HS-27A (cell line): ENCODE measurements at regions not wholly inside any gene's neighbourhood (a gene's known extent, or its start where the extent isn't known, plus 50 kb on each side); places are given as distances from the start of the nearest gene placed in this dataset.
"Not testable (repeated sequence)": the region's sequence is repeated elsewhere in the genome, so short reads cannot be mapped to it uniquely, and the experiment has no call there.

Experiments
- DNase-seq: peaks from one replicate; pipeline ENCODE4 v3.0.0-alpha.2; 2012; ENCODE audit warnings: low read depth, missing footprints

- DNase-seq = no peak
These were observed 57.5 kb upstream of the PLPPR5 start for GRCh38 chr1:99062192-99062591.

GRCh38 chr1:99069146-99069545, 64.5 kb upstream of the PLPPR5 start:
- DNase-seq = no peak

GRCh38 chr1:99078529-99078928, 73.9 kb upstream of the PLPPR5 start:
- not testable (repeated sequence) for DNase-seq

GRCh38 chr1:99082366-99082765, 77.7 kb upstream of the PLPPR5 start:
- no peak for DNase-seq

GRCh38 chr1:99083338-99083737, 78.7 kb upstream of the PLPPR5 start:
- DNase-seq = no peak

- DNase-seq = no peak
These were observed 79.9 kb upstream of the PLPPR5 start for GRCh38 chr1:99084562-99084961.

- DNase-seq = no peak
These were observed 81.4 kb upstream of the PLPPR5 start for GRCh38 chr1:99086057-99086456.

- DNase-seq = no peak
These were observed 93.9 kb upstream of the PLPPR5 start for GRCh38 chr1:99098589-99098988.

- no peak for DNase-seq
These were observed 101.6 kb upstream of the PLPPR5 start for GRCh38 chr1:99106274-99106673.

GRCh38 chr1:99107680-99108079, 103.0 kb upstream of the PLPPR5 start:
- no peak for DNase-seq

GRCh38 chr1:99110140-99111041, 105.7 kb upstream of the PLPPR5 start:
- DNase-seq = no peak

GRCh38 chr1:99115231-99115630, 110.6 kb upstream of the PLPPR5 start:
- no peak for DNase-seq

- DNase-seq = no peak
These were observed 114.5 kb upstream of the PLPPR5 start for GRCh38 chr1:99119188-99119587.

GRCh38 chr1:99122039-99122438, 117.4 kb upstream of the PLPPR5 start:
- no peak for DNase-seq

GRCh38 chr1:99123936-99124335, 119.3 kb upstream of the PLPPR5 start:
- DNase-seq = no peak

- no peak for DNase-seq
These were observed 126.9 kb upstream of the PLPPR5 start for GRCh38 chr1:99131546-99131945.

GRCh38 chr1:99133756-99134500, 129.3 kb upstream of the PLPPR5 start:
- DNase-seq = no peak

GRCh38 chr1:99137554-99138206, 126.6 kb upstream of the PLPPR4 start:
- no peak for DNase-seq

- no peak for DNase-seq
These were observed 124.4 kb upstream of the PLPPR4 start for GRCh38 chr1:99139876-99140275.

GRCh38 chr1:99146129-99146848, 118.0 kb upstream of the PLPPR4 start:
- no peak for DNase-seq

- no peak for DNase-seq
These were observed 114.3 kb upstream of the PLPPR4 start for GRCh38 chr1:99149952-99150351.

GRCh38 chr1:99152132-99152531, 112.2 kb upstream of the PLPPR4 start:
- no peak for DNase-seq
